Fibroblast of villous mesenchyme (primary cell): ENCODE measurements at regions not wholly inside any gene's neighbourhood (a gene's known extent, or its start where the extent isn't known, plus 50 kb on each side); places are given as distances from the start of the nearest gene placed in this dataset.
"Not testable (repeated sequence)": the region's sequence is repeated elsewhere in the genome, so short reads cannot be mapped to it uniquely, and the experiment has no call there.

Experiments
- DNase-seq: peaks from one replicate; pipeline ENCODE4 v3.0.0-alpha.2; 2010; ENCODE audit warnings: low read depth
- H3K4me3 ChIP-seq: 2 replicates; pipeline ENCODE4 v1.5.1; 2011; ENCODE audit warnings: low read depth, mild to moderate bottlenecking, low read length
- TF ChIP-seq, protein P1 (sequence below): IDR thresholded peaks from 2 replicates; pipeline ENCODE4 v1.5.1; 2012; ENCODE audit warnings: low read depth, mild to moderate bottlenecking, low read length; ENCODE audit not compliant: insufficient read depth

DNA sequence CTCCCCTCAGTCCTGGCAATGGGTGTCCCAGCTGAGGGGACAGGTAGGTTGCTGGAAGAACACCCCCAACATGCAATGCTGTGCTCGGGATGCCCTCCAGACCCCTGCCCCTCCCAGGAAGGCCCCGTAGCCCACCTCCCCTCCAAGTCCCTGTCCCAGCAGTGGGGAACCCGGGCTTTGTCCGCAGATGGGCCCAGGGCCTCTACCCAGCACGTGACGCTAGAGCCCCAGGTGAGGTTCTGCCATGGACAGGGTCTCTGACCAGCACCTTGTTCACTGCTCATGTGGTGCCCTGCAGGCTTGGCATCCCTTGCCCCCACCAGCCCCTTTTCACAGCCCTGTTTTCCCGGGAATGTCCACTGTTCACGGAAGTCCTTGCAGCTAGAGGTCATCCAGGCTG lies 220.0 kb upstream of the SGCG start:
- TF ChIP-seq, protein P1, sequence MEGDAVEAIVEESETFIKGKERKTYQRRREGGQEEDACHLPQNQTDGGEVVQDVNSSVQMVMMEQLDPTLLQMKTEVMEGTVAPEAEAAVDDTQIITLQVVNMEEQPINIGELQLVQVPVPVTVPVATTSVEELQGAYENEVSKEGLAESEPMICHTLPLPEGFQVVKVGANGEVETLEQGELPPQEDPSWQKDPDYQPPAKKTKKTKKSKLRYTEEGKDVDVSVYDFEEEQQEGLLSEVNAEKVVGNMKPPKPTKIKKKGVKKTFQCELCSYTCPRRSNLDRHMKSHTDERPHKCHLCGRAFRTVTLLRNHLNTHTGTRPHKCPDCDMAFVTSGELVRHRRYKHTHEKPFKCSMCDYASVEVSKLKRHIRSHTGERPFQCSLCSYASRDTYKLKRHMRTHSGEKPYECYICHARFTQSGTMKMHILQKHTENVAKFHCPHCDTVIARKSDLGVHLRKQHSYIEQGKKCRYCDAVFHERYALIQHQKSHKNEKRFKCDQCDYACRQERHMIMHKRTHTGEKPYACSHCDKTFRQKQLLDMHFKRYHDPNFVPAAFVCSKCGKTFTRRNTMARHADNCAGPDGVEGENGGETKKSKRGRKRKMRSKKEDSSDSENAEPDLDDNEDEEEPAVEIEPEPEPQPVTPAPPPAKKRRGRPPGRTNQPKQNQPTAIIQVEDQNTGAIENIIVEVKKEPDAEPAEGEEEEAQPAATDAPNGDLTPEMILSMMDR: no peak
- no peak for DNase-seq
- H3K4me3 ChIP-seq: no peak overlapping the region

DNA sequence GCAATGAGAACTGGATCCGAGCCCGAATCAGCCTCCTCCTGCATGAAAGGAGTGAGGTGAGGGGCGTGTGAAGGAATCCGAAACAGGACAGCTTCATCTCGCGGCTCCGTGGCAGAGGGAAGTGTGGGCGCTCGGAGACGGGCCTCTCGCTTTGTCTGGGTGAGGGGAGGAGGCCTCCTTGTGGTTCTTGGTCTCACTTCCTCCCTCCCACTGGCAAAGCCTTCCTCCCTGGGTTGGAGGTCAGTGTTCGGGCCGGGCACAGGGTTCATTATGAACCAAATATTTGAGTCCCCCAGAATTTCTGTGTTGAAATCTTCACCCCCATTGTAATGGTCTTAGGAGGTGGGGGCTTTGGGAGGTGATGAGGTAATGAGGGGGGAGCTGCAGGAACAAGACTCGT lies 219.4 kb upstream of the SGCG start:
- not testable (repeated sequence) for H3K4me3 ChIP-seq, DNase-seq

DNA sequence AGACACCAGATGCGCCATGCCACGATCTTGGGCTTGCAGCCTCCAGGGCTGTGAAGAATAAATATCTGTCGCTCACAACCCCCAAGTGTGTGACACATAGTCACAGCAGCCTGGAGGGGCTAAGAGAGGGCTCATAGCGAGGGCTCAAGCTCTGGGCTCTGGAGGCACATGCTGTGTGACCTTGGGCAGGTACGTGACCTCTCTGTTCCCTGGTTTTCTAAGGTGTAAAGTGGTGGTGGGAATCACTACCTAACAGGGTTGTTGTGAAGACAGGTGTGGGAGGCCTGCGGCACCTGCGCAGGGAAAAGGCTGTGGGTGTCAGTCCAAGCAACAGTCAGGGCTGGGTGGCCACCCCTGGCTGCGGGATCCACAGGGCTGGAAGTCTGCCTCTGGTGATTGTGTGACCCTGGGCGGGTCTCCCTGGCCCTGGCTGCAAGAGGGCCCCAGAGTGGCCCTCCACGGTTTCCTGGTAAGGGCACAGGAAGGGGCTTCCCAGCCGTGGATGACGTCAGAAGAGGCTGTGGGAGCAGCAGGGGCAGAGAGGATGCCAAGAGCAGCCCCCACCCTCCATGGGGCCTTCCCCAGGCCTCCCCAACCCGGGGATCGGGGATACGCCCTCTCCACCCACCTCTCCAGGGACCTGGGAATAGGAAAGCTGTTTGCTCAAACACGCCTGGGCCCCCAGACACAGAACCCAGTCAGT lies 218.8 kb upstream of the SGCG start:
- no peak for DNase-seq
- TF ChIP-seq, protein P1: no peak
- no peak overlapping the region for H3K4me3 ChIP-seq

DNA sequence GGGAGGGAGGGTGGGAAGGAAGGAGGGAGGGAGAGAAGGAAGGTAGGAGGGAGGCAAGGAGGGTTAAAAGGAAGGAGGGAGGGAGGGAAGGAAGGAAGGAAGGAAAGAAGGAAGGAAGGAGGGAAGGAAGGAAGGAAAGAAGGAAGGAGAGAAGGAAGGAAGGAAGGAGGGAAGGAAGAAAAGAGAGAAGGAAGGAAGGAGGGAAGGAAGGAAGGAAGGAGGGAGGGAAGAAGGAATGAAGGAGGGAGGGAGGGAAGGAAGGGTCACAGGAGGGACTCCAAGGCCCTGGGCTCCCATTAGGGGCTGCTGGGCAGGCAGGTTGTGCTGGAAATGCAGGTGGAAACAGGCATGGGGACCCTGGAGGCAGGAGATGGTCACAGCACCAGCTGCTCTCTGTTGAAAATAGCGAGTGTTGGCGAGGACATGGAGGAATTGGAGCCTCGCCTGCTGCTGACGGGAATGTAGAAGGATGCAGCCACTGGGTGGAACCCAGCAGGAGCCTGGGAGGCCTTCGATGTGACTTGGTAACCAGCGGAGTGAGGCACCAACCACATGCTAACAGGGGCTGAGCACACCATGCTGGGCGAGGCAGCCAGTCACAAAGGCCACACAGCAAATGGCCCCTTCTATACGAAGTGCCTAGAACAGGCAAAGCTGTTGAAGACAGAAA lies 217.3 kb upstream of the SGCG start:
- DNase-seq: not testable (repeated sequence)

DNA sequence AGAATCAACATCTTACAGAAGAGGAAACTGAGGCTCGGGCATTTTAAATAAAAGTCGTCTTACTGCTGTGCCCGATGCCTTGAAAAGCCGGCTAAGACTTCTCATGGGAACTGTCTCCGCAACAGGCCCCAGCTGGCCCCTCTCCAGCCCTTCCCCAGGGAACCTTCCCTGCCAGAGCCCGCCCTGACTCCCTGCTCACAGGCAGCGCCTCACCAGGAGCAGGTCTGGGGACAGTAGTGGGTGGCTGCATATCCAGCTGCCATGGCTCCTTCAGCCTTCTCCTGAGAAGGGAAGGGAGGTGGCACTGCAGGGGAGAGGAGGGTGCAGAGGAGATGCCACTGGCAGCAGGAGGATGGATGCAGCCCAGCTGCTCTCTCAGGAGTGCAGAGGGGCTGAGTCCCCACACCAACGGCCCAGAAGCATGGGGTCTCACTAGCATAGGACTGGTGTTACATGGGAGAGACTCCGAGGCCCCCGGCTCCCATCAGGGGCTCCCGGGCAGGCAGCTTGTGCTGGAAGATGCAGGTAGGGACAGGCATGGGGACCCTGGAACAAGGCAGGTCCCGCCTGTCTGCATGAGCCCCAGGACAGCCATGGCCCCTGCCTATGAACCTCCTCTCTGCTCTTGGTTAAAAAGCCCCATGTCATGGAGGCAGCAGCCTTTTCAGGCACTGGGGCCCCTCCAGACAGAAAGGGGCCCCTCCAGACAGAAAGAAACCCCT lies 216.4 kb upstream of the SGCG start:
- TF ChIP-seq, protein P1: no peak
- H3K4me3 ChIP-seq: no peak overlapping the region
- DNase-seq: no peak

More for the DNA sequence above, 217.3 kb upstream of the SGCG start:
- not testable (repeated sequence) for H3K4me3 ChIP-seq

DNA sequence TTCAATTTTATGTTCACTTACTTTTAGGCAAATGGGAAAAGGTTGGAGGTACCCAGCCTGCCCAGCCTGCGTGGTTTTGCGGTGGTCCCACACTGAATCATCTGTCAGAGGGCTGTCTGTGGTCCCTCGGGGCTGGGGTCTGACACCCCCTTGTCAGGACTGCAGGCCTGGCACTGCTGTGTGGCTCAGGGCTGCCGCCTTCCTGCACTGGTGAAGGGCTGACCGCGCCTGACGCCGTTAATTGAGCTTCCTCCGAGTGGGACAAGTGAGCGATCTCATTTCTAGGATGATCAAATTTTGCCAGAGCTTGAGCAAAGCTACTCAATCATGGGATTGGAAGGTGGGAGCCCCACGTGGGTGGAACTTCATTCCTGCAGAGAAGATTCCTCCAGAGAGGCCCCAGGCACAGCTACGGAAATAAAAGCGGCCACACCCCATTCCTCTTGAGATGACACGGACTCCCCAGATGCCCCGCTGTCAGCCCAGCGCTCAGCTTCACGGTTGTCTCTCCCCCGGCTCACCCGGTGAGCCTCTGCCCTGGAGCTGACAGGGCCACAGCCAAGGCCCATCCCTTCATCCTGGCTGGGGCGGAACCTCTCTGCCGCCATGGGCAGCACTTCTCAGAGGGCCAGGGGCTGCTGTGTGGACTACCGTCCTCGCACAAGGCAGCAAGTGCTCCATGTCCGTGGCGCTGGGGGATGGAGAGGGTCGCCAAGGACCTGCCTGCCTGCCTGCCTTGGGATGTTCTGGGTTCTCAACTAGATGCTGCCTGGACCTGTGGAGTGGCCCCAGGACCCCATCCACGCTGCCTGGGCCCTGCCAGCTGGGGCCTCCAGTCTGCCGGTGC lies 215.5 kb upstream of the SGCG start:
- H3K4me3 ChIP-seq, DNase-seq: not testable (repeated sequence)

DNA sequence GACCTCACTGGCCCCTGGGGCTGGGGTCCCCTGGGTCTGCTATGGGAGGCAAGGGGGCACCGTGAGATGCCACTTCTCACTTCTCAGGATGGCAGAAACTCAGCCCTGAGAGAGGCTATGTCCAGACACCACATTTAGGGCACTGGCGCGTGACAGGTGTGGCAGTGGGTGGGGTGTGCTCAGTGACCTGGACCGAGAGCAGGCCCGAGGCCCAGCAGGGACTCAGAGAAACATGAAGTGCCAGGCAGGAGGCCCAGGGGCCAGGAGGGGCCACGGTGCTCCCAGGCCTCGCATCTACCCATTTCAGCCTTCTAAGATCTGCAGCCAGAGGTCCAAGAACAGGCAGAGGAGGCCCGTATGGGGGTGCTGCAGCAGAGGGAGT lies 214.9 kb upstream of the SGCG start:
- not testable (repeated sequence) for DNase-seq, H3K4me3 ChIP-seq

DNA sequence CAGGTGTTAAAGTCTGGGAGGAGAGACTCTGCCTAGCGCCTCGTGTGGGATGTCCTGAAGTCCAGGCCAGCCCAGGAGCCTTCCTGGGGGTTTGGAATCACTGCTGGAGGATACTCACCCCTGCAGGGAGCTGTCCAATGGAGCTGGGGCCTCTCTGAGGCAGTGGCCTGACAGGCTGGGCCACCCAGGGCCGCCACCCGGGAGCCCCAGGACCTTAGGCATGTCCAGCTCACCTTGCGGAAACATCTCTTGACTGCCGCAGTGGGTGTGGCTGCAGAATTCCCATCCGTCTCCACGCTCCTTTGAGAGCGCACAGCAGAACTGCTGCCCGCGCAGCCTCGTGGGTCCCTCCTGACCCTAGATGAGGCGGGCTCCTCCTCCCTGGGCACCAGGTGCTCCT lies 214.0 kb upstream of the SGCG start:
- DNase-seq: not testable (repeated sequence)

DNA sequence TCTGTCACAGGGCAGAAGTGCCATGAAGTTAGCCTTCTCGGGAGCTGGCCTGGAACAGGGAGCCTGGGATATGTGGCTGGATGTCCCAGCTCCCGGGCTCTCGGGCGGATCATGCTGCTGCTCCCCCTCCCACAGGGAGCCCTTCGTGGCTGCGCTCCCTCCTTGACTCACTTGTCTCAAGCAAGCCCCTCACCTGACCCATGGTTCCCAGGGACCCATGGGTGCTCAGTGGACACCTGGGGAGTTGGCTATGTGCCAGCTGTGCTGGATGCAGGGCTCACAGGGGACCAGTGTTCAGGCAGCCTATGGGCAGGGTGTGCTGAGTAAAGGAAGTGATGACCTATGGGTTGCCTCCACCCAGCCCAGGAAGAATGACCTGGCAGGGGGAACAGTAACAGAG lies 213.1 kb upstream of the SGCG start:
- no peak for DNase-seq
- no peak overlapping the region for H3K4me3 ChIP-seq
- TF ChIP-seq, protein P1: no peak

More for the DNA sequence above, 214.0 kb upstream of the SGCG start:
- H3K4me3 ChIP-seq: not testable (repeated sequence)
